ENCODE measurements at regions not wholly inside any gene's neighbourhood (a gene's known extent, or its start where the extent isn't known, plus 50 kb on each side); places are given as distances from the start of the nearest gene placed in this dataset.

DNA sequence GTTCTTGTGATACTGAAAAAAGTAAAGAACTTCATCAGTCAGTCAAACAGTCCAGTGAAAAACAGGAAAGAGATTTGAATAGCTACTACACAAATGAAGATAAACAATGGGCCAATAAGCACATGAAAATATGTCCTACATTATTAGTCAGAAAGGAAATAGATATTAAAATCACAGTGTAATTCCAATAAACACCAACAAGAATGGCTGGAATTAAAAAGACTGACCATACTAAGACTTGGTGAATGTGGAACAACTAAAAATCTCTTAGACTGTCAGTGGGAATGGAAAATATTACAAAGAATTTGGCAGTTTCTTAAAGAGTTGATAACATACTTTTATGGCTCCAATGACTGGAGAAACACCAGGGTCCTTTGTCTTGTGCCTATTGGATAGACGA is 241.8 kb upstream of the USP24 start:
- DNase-seq, result no peak
- no peaks in the 10 kb centered on the region for H3K27me3 ChIP-seq
- H3K36me3 ChIP-seq (replicated peaks in 1 of 2; ENCODE audit: insufficient read depth in 1 of 2, low read depth in 2 of 2), result no peaks in the 10 kb centered on the region
- H3K9me3 ChIP-seq, result peaks cover 0 to 5% (median 0%) of the 10 kb centered on the region in 3 donors
- TF ChIP-seq POLR2A (IDR thresholded peaks at IDR 0.05) (no peak), CTCF (IDR thresholded peaks at IDR 0.05) (no peak)
- ATAC-seq, result no peak
- no peaks in the 10 kb centered on the region for H3K4me1 ChIP-seq
- WGBS, 2 donors, result 76 to 81% methylated on average over 1 of the region's 1 CpG
- intact Hi-C loops (cut with DNase I), result no loop called here
- H3K4me3 ChIP-seq, result no peak overlapping the region
- no peak overlapping the region for H3K27ac ChIP-seq

DNA sequence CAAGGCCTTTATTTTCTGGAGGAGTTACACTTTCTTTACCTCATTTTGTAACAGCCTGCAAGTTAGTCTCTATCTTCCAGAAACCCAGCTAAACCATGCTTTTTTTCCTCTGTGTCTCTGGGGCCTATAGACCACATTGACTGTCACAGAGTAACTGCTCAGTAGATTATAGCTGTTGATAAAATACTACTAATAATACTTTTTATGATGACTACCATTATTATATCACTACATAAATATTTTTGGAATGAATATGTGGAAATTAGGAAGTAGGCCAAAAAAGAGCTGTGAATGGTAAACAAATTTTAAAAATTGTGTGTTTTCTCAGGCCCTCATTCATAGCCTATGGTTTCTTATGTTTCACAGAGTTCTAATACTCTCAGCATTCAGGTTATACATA is 233.1 kb upstream of the USP24 start:
- Histone ChIP-seq H3K9me3 (no peaks in the 10 kb centered on the region), H3K4me1 (no peaks in the 10 kb centered on the region), H3K36me3 (replicated peaks in 1 of 2; ENCODE audit: insufficient read depth in 1 of 2, low read depth in 2 of 2) (no peaks in the 10 kb centered on the region), H3K27me3 (no peaks in the 10 kb centered on the region), H3K27ac (no peak overlapping the region), H3K4me3 (no peak overlapping the region)
- DNase-seq (no peak), ATAC-seq (no peak)
- TF ChIP-seq POLR2A (IDR thresholded peaks at IDR 0.05), result no peak
- intact Hi-C loops (cut with DNase I), result no loop called here

DNA sequence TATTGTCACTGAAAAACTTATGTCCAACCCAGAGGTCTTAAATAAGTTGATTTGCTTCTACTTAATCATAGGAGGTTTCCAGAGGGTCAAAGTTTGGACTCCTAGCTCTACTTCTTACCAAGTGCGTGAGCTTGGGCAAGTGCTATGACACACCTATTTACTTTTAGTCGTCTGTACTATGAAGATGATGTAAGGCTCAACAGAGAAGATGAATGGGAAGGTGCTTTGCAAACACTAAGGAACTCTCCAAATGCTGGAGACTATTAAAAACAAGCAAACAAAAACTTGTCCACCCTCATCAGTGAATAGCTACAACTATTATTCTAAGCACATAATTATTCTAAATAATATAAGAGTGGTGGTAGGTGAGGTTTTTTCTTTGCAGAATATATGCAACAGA is 232.3 kb upstream of the USP24 start:
- Histone ChIP-seq H3K36me3 (replicated peaks in 1 of 2; ENCODE audit: insufficient read depth in 1 of 2, low read depth in 2 of 2) (no peaks in the 10 kb centered on the region), H3K27me3 (no peaks in the 10 kb centered on the region), H3K4me1 (no peaks in the 10 kb centered on the region), H3K27ac (no peak overlapping the region), H3K9me3 (no peaks in the 10 kb centered on the region), H3K4me3 (no peak overlapping the region)
- no peak for TF ChIP-seq POLR2A (IDR thresholded peaks at IDR 0.05)
- DNase-seq (no peak), ATAC-seq (no peak)
- 25% methylated on average over 2 of the region's 2 CpGs for WGBS, 2 donors
- intact Hi-C loops (cut with DNase I), result no loop called here

DNA sequence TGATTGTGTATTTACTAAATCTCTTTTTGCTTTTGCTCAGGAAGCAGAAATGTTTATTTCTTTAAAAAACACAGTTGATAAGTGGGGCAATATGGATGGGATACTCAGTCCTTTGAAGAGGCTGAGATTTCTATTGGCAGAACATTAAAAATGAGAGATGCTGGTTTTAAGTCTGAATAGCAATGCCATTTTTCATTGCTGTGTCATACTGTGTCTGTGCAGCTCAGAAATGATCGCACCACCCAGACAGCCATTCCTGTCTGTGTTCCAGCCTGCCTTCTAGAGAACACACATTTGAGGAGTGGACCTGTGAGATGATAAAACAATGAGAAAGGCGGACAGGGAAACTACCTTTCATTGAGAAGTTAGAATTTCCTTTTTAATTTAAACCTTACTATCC is 231.2 kb upstream of the USP24 start:
- ATAC-seq, result no peak
- TF ChIP-seq CTCF (IDR thresholded peaks at IDR 0.05), result no peak
- TF ChIP-seq POLR2A (IDR thresholded peaks at IDR 0.05), result no peak
- 76 to 79% methylated on average over 2 of the region's 2 CpGs for WGBS, 2 donors

DNA sequence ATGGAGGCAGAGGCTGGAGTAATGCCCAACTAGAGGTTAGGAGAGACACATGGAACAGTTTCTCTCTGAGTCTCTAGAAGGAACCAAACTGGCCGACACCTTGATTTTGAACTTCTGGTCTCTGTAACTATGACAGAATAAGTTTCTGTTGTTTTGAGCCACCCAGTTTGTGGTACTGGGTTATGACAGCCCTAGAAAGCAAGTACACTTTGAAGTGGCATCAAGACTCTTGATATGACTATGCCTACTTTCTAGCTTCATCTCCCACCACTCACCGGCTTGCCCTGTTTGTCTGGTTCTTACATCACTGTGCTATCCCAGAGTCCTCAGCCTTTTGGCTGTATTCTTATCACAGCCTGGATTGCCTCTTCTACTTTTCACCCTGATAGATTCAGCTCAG is 230.3 kb upstream of the USP24 start:
- no peak for ATAC-seq
- TF ChIP-seq POLR2A (IDR thresholded peaks at IDR 0.05) (no peak), CTCF (IDR thresholded peaks at IDR 0.05) (no peak)
- Histone ChIP-seq H3K4me3 (no peak overlapping the region), H3K36me3 (replicated peaks in 1 of 2; ENCODE audit: insufficient read depth in 1 of 2, low read depth in 2 of 2) (no peaks in the 10 kb centered on the region), H3K9me3 (no peaks in the 10 kb centered on the region), H3K27ac (no peak overlapping the region), H3K4me1 (no peaks in the 10 kb centered on the region), H3K27me3 (no peaks in the 10 kb centered on the region)
- intact Hi-C loops (cut with DNase I), result no loop called here
- DNase-seq, result no peak
- 73 to 88% methylated on average over 2 of the region's 2 CpGs for WGBS, 2 donors

More for the DNA sequence above, 231.2 kb upstream of the USP24 start:
- intact Hi-C loops (cut with DNase I), result no loop called here
- H3K4me3 ChIP-seq, result no peak overlapping the region
- H3K4me1 ChIP-seq, result no peaks in the 10 kb centered on the region
- H3K27me3 ChIP-seq, result no peaks in the 10 kb centered on the region
- no peaks in the 10 kb centered on the region for H3K9me3 ChIP-seq
- H3K36me3 ChIP-seq (replicated peaks in 1 of 2; ENCODE audit: insufficient read depth in 1 of 2, low read depth in 2 of 2), result no peaks in the 10 kb centered on the region
- DNase-seq, result no peak
- no peak overlapping the region for H3K27ac ChIP-seq

- H3K4me1 ChIP-seq, result no peaks in the 10 kb centered on the region
- ATAC-seq, result no peak
- H3K4me3 ChIP-seq, result no peak overlapping the region
- no peaks in the 10 kb centered on the region for H3K27me3 ChIP-seq
- no peak overlapping the region for H3K27ac ChIP-seq
- H3K36me3 ChIP-seq (replicated peaks in 1 of 2; ENCODE audit: insufficient read depth in 1 of 2, low read depth in 2 of 2), result no peaks in the 10 kb centered on the region
- H3K9me3 ChIP-seq, result no peaks in the 10 kb centered on the region
- WGBS, 2 donors, result 77 to 94% methylated on average over 1 of the region's 1 CpG
- TF ChIP-seq POLR2A (IDR thresholded peaks at IDR 0.05) (no peak), CTCF (IDR thresholded peaks at IDR 0.05) (no peak)
- no peak for DNase-seq
- intact Hi-C loops (cut with DNase I), result no loop called here
Measured at GRCh38 chr1:55444667-55445066, 229.5 kb upstream of the USP24 start.
